SH-SY5Y (cell line): ENCODE measurements at regions not wholly inside any gene's neighbourhood (a gene's known extent, or its start where the extent isn't known, plus 50 kb on each side); places are given as distances from the start of the nearest gene placed in this dataset.

Source experiments
- GATA2 ChIP-seq: IDR thresholded peaks from 2 replicates; pipeline ENCODE4 v1.6.1; 2011; ENCODE audit warnings: mild to moderate bottlenecking, low read depth, low read length
- GATA3 ChIP-seq: IDR thresholded peaks from 2 replicates; pipeline ENCODE4 v1.6.1; 2011; ENCODE audit warnings: low read depth, mild to moderate bottlenecking, low read length, moderate library complexity

DNA sequence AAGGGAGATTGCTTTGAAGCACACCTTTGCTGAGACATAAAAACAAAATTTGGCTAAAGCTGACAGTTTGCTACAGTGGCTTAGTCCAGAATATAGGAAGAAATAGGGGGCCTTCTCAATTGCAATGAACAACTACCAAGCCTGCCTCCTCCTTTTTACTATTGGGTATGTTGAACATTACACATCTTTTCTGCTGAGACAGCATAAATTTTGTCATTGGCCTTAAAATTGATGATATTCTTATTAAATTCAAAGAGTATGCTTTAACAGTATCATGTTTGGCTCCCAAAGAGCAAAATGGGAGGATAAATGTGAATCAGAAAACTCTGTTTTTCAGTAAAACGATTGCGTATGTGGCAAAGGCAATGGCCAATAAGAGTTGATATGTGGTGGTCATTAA, 721.9 kb upstream of the IGFBP7 start:
- TF ChIP-seq GATA2: no peak
- TF ChIP-seq GATA3: no peak

DNA sequence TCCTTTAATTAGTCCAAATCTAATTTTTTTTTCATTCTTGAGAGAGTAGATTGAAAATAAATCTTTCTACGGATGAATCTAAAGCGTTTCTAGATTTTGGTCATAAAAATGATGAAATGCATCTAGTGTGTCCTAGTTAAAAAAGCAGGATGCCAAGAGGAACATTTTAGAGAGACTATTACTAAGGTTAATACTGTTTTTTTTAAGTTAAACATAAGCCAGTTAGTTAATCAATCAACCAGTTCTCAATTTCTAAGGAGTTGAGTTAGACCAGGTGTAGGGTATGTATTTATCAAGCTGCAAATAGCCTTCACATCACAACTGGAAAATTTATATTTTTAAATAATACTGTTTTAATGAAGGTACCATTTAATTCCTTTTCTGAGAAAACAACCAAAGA, 679.5 kb upstream of the IGFBP7 start:
- no peak for TF ChIP-seq GATA3
- no peak for TF ChIP-seq GATA2

GRCh38 chr4:57777876-57778275, 667.7 kb upstream of the IGFBP7 start:
- TF ChIP-seq GATA2: no peak
- no peak for TF ChIP-seq GATA3

GRCh38 chr4:57774681-57775080, 664.5 kb upstream of the IGFBP7 start:
- TF ChIP-seq GATA3: no peak
- no peak for TF ChIP-seq GATA2

DNA sequence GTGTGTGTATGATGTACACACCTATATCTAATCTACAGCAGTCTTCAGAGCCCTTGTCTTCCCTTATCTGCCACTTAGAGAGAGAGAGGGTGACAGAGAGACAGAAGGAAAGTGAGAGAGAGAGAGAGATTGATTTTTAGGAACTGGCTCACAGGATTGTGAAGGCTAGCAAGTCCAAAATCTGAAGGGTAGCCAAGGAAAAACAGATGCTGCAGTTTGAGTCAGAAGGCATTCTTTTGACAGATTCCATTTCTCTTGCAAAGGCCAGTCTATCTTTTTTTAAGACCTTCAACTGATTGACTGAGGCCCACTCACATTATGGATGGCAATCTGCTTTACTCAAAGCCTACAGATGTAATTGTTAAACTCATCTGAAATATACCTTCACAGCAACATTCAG, 664.0 kb upstream of the IGFBP7 start:
- TF ChIP-seq GATA3 (no peak), GATA2 (no peak)

GRCh38 chr4:57766341-57766740, 656.2 kb upstream of the IGFBP7 start:
- TF ChIP-seq GATA3: no peak
- no peak for TF ChIP-seq GATA2

GRCh38 chr4:57764856-57765255, 654.7 kb upstream of the IGFBP7 start:
- TF ChIP-seq GATA2 (no peak), GATA3 (no peak)

GRCh38 chr4:57763070-57763469, 652.9 kb upstream of the IGFBP7 start:
- TF ChIP-seq GATA2: no peak
- no peak for TF ChIP-seq GATA3

- TF ChIP-seq GATA3: no peak
- no peak for TF ChIP-seq GATA2
Measured at GRCh38 chr4:57740625-57741190, 630.5 kb upstream of the IGFBP7 start.

DNA sequence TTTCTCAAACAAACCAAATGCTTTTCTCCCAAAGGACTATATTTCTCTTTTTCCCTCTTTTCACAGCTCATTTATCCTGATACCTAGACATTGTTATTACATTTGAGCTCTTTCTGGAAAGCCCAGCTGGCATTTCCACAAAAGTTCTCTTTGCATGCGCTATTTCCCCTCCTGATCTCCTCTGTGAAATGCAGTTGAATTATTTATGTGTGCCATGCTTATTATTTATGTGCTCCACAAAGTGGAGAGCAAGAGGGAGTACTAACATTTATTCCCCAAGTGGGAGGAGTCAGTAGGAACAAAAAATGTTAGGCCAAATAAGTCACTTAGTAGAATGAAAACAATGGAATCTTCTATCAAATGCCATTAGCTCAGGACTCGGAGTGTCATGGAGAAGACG, 626.6 kb upstream of the IGFBP7 start:
- no peak for TF ChIP-seq GATA2
- TF ChIP-seq GATA3: no peak

DNA sequence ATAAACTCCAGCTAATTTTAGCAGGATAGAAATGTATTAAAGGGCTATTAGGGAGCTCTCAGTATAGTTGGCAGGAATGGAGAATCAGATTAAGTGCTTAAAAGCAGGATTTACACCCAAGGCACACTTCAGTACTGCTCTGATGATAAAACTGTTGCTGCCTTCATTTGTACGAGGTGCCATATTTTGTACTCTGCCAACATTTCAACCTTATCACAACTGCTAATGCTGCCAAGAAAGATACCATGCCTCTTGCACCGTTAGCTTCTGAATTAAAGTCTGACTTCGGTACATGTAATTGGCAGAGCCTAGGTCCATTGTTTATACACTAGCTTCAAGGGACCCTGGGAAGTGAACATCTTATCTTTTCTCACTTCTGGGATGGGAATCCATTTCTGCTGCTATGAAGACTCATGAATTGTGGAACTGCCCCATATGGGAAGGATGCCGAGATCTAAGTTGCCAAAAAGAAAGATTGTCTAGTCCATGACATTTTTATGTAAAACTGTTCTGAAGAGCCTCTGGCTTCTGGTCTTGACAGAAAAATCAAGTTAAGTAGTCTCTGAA, 624.0 kb upstream of the IGFBP7 start:
- TF ChIP-seq GATA2: no peak
- TF ChIP-seq GATA3: no peak

DNA sequence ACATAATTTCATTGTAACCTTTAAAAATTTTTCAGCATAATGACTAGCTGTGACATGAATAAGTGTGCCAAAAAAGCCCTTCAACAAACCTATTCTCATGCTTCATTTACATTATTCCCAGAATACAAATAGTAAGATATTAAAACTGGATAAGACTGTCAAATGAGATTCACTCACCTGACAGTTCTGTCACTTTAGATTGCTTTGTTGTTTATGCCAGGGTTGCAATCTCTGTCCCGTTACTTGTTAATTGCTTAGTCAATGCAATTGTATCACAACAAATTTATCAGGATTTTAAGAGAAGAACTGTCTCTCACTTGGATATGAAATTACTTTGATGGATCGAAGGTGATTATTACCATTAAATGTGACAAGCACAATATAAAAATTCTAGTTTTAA, 616.0 kb upstream of the IGFBP7 start:
- TF ChIP-seq GATA2 (no peak), GATA3 (no peak)

- TF ChIP-seq GATA2: no peak
- TF ChIP-seq GATA3: no peak
Measured at GRCh38 chr4:57719456-57719855, 609.3 kb upstream of the IGFBP7 start.

- no peak for TF ChIP-seq GATA3
Measured at GRCh38 chr4:57710053-57710452, 599.9 kb upstream of the IGFBP7 start.

DNA sequence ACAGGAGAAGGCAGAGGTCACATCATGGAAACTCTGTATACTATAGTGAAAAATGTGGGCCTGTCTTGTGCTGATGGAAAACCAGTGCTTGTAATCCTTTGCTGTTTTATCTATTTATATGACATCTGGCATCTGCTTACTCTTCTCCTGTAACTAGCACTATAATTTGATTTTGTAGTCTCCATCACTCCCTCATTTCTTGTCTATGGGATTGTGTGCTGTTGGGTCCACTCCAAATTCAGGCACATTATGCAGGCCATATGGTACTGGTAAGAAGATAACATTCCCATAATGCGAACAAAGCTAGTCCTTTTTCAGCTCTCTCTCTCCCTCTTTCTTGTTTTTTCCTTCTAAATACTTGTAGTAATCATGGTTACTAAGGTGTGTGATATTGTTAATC, 581.2 kb upstream of the IGFBP7 start:
- TF ChIP-seq GATA2 (peak; percentile 23; the same call in 1 of the 2 replicates), GATA3 (no peak)

- TF ChIP-seq GATA3 (no peak), GATA2 (no peak)
Measured at GRCh38 chr4:57689693-57690205, 579.6 kb upstream of the IGFBP7 start.

DNA sequence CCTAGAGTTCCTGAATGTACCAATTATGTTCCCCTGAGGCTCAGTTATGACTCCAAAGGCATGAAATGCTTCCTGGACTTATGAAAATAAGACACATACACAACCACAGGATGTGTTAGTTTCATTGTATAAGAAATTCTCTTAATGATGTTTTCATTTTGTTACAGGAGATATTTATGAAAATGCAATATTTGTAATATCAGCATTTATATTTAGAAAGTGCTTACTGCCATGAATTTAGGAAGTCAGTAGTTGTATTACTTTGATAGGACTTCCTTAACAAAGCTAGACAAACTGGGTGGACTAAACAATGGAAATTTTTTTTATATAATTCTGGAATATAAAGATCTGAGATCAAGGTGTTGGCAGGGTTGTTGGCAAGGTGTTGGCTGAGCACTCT, 572.1 kb upstream of the IGFBP7 start:
- TF ChIP-seq GATA2: no peak
- no peak for TF ChIP-seq GATA3
